PC-3 (cell line): ENCODE measurements at regions not wholly inside any gene's neighbourhood (a gene's known extent, or its start where the extent isn't known, plus 50 kb on each side); places are given as distances from the start of the nearest gene placed in this dataset.

Source experiments
- ATAC-seq: fragments of 200-7000 bp; cut with Tn5 transposase; 2 replicates; pipeline ENCODE4 v1.9.1; 2020; ENCODE audit warnings: mild to moderate bottlenecking, moderate library complexity
- BruUV-seq: library from RNA; stranded (reverse); fragments of 400-500 nt; replicated peaks from 2 replicates; lab custom pipeline; 2021; lab: Mats Ljungman, UMichigan
- CTCF ChIA-PET: fragments of 300-600 bp; sonication (Branson Sonifier 250); formaldehyde crosslinking; loops from one replicate; lab custom pipeline; 2022; ENCODE audit warnings: antibody characterized with exemption; lab: Charles Lee
- POLR2A ChIA-PET: fragments of 300-600 bp; sonication (Branson Sonifier 250); formaldehyde crosslinking; loops from one replicate; lab custom pipeline; 2022; ENCODE audit warnings: antibody characterized with exemption; ENCODE audit not compliant: unreplicated experiment; lab: Charles Lee
- DNase-seq: peaks from one replicate; pipeline ENCODE4 v3.0.0-alpha.2; 2015
- H2AFZ ChIP-seq: fragments of 300-600 bp; sonication (generic); 2 replicates; pipeline ENCODE4 v1.6.0; 2016; ENCODE audit warnings: antibody characterized with exemption, low read length
- H3F3A ChIP-seq: fragments of 300-600 bp; sonication (generic); one replicate; pipeline ENCODE4 v1.6.0; 2017; ENCODE audit warnings: antibody characterized with exemption, low read length, control low read depth, mild to moderate bottlenecking; ENCODE audit not compliant: unreplicated experiment
- H3K27ac ChIP-seq: fragments of 300-600 bp; sonication (generic); 2 replicates; pipeline ENCODE4 v1.5.1; 2016; ENCODE audit warnings: mild to moderate bottlenecking, low read length
- H3K27me3 ChIP-seq: fragments of 300-600 bp; sonication (generic); 2 replicates; pipeline ENCODE4 v1.6.1; 2016; ENCODE audit warnings: low read length, mixed read lengths
- H3K36me3 ChIP-seq: fragments of 300-600 bp; sonication (generic); 2 replicates; pipeline ENCODE4 v1.6.1; 2016; ENCODE audit warnings: low read depth, mixed run types, low read length, mixed read lengths
- H3K4me1 ChIP-seq: fragments of 300-600 bp; sonication (generic); 2 replicates; pipeline ENCODE4 v1.5.1; 2016; ENCODE audit warnings: low read length; ENCODE audit not compliant: insufficient read depth
- H3K4me2 ChIP-seq: fragments of 300-600 bp; sonication (generic); 2 replicates; pipeline ENCODE4 v1.6.0; 2016; ENCODE audit warnings: low read length
- H3K4me3 ChIP-seq: fragments of 300-600 bp; sonication (generic); 2 replicates; pipeline ENCODE4 v1.5.1; 2016; ENCODE audit warnings: mild to moderate bottlenecking, low read length, mixed read lengths
- H3K79me2 ChIP-seq: fragments of 300-600 bp; sonication (generic); 2 replicates; pipeline ENCODE4 v1.6.1; 2017; ENCODE audit warnings: low read length, mixed read lengths
- H3K9ac ChIP-seq: fragments of 300-600 bp; sonication (generic); 2 replicates; pipeline ENCODE4 v1.6.0; 2016; ENCODE audit warnings: mild to moderate bottlenecking, low read length
- H3K9me2 ChIP-seq: fragments of 300-600 bp; sonication (generic); replicated peaks from 2 replicates; pipeline ENCODE4 v1.6.1; 2016; ENCODE audit warnings: mixed run types, low read length, mixed read lengths
- H3K9me3 ChIP-seq: fragments of 300-600 bp; sonication (generic); 2 replicates; pipeline ENCODE4 v1.6.1; 2016; ENCODE audit warnings: low read length, mixed read lengths
- H4K20me1 ChIP-seq: fragments of 300-600 bp; sonication (generic); 2 replicates; pipeline ENCODE4 v1.6.1; 2016; ENCODE audit warnings: low read length, mixed read lengths
- EZH2 ChIP-seq: fragments of 300-600 bp; sonication (generic); IDR thresholded peaks from one replicate; pipeline ENCODE4 v1.6.1; 2017; ENCODE audit warnings: antibody characterized with exemption, mild to moderate bottlenecking, low read length; ENCODE audit not compliant: unreplicated experiment
- EZH2phosphoT487 ChIP-seq: fragments of 300-600 bp; sonication (generic); IDR thresholded peaks from 2 replicates; pipeline ENCODE4 v1.6.1; 2018; ENCODE audit warnings: mild to moderate bottlenecking, antibody characterized with exemption, low read length, borderline replicate concordance
- intact Hi-C: fragments of 100-400 bp; cut with micrococcal nuclease; formaldehyde crosslinking; loops from 2 replicates; pipeline ENCODE4 v1.9.0; 2023
- TF ChIP-seq, protein P1 (sequence below): fragments of 300-600 bp; sonication (generic); conservative IDR thresholded peaks from 2 replicates; pipeline ENCODE4 v1.5.1; 2017; ENCODE audit warnings: antibody characterized with exemption, low read depth, mild to moderate bottlenecking, low read length

DNA sequence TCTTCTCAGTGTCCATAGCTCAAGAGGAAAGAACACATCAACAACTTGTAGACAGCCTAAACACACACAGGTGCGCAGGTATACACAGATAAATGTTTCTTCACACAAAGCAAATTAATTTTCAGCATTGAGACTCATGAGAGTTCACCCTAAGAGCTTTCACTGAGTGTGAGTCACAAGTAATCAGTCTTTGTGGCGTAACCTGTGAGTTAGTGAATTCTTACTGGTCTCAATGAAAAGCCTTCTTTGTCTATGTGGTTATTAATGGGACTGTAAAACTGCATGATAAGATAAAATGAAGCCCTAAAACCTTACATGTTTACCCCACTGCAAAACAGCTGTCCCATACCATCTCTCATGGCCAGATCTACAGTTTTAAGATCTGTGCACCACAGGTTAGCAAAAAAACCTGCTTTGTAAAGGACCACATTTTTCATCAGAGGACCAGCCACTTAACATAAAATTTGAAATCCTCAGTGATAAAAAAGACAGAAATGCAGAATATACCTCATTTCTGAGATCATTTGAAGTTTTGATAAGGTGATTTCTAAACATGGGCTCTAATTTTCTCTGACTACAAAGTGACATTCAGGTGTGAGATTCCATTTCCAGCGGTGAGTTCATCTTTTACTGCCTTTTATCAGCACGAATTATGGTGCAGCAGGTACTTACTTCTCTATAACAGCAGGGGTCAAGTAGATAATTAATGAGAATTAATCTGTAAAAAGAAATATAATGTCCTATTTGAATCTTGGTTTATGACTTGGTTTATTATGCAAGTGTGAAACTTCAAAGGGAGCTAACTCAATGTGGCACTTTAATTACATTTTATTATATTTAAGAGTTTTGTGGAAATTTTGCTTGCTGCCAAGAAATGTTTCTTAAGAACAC lies 335.7 kb upstream of the PIK3R1 start:
- H3K4me3 ChIP-seq = no peak overlapping the region
- no peak overlapping the region for H3K27ac ChIP-seq
- no peaks in the 10 kb centered on the region for H3K36me3 ChIP-seq
- ChIA-PET CTCF (no interaction called here), POLR2A (no interaction called here)
- H3K9me3 ChIP-seq = no peaks in the 10 kb centered on the region
- intact Hi-C loops = no loop called here
- H3K27me3 ChIP-seq = no peaks in the 10 kb centered on the region
- H4K20me1 ChIP-seq = no peaks in the 10 kb centered on the region
- ATAC-seq (no peak), DNase-seq (no peak)
- H3K4me2 ChIP-seq = no peak overlapping the region
- TF ChIP-seq EZH2phosphoT487 = no peak
- TF ChIP-seq, protein P1, sequence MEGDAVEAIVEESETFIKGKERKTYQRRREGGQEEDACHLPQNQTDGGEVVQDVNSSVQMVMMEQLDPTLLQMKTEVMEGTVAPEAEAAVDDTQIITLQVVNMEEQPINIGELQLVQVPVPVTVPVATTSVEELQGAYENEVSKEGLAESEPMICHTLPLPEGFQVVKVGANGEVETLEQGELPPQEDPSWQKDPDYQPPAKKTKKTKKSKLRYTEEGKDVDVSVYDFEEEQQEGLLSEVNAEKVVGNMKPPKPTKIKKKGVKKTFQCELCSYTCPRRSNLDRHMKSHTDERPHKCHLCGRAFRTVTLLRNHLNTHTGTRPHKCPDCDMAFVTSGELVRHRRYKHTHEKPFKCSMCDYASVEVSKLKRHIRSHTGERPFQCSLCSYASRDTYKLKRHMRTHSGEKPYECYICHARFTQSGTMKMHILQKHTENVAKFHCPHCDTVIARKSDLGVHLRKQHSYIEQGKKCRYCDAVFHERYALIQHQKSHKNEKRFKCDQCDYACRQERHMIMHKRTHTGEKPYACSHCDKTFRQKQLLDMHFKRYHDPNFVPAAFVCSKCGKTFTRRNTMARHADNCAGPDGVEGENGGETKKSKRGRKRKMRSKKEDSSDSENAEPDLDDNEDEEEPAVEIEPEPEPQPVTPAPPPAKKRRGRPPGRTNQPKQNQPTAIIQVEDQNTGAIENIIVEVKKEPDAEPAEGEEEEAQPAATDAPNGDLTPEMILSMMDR = no peak
- no peak for TF ChIP-seq EZH2
- BruUV-seq = no TSS peak
- no peaks in the 10 kb centered on the region for H3K79me2 ChIP-seq
- H2AFZ ChIP-seq = no peak overlapping the region
- no peaks in the 10 kb centered on the region for H3K9me2 ChIP-seq
- no peak overlapping the region for H3K9ac ChIP-seq
- no peaks in the 10 kb centered on the region for H3K4me1 ChIP-seq
- no peaks in the 10 kb centered on the region for H3F3A ChIP-seq

DNA sequence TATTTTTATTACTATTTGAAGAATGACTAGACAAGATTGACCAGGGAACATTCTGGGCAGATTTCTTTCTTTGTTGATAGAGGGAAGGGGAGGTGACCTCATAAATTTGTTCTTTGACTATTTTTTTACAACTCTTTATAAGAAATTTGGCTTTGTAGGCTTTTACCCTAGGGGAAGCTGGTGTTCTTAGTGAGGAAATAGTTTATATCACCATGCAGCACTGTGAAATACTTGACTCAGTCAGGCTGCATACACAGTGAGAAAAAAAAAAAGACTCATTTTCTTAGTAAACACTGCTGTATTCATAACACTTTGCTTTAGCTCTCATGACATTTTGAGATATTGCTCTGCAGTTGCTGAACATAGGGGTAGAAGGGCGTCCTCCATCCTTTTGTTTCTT lies 336.6 kb upstream of the PIK3R1 start:
- H4K20me1 ChIP-seq = no peaks in the 10 kb centered on the region
- no peaks in the 10 kb centered on the region for H3F3A ChIP-seq
- no peak for DNase-seq
- no peak for ATAC-seq
- intact Hi-C loops = no loop called here
- no peak for TF ChIP-seq EZH2phosphoT487
- TF ChIP-seq EZH2 = no peak
- TF ChIP-seq, protein P1 = no peak
- no peak overlapping the region for H3K27ac ChIP-seq
- no peaks in the 10 kb centered on the region for H3K79me2 ChIP-seq
- ChIA-PET POLR2A (no interaction called here), CTCF (no interaction called here)
- H3K4me3 ChIP-seq = no peak overlapping the region
- no peak overlapping the region for H3K4me2 ChIP-seq
- H3K4me1 ChIP-seq = no peaks in the 10 kb centered on the region
- H3K9me3 ChIP-seq = no peaks in the 10 kb centered on the region
- no peaks in the 10 kb centered on the region for H3K36me3 ChIP-seq
- no peaks in the 10 kb centered on the region for H3K9me2 ChIP-seq
- no peaks in the 10 kb centered on the region for H3K27me3 ChIP-seq
- no peak overlapping the region for H2AFZ ChIP-seq
- H3K9ac ChIP-seq = no peak overlapping the region
- BruUV-seq = no TSS peak

DNA sequence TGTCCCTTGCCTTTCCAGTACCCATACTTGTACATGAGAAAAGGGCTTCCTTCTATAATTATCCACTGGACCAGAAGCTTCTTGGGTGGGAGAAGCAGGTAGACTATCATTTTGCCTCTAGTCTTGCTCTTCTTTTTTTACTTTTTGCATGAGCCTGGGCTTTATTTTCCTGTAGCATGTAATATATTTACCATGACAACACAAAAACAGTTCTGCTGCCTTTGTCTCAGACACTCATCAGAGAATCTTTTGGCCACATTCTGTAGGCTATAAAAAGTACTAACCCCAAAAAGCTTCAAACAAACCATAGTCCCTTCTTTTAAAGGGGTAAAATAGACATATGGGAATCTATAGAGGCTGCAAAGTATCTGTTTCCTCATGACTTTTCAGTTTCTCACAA lies 339.2 kb upstream of the PIK3R1 start:
- Histone ChIP-seq H3K36me3 (no peaks in the 10 kb centered on the region), H3K27ac (no peak overlapping the region), H4K20me1 (no peaks in the 10 kb centered on the region), H3F3A (no peaks in the 10 kb centered on the region), H3K9ac (no peak overlapping the region), H3K9me2 (no peaks in the 10 kb centered on the region), H3K4me3 (no peak overlapping the region), H3K79me2 (no peaks in the 10 kb centered on the region), H2AFZ (no peak overlapping the region), H3K4me2 (no peak overlapping the region), H3K4me1 (no peaks in the 10 kb centered on the region), H3K9me3 (no peaks in the 10 kb centered on the region), H3K27me3 (no peaks in the 10 kb centered on the region)
- CTCF ChIA-PET = no interaction called here
- POLR2A ChIA-PET = no interaction called here
- no peak for TF ChIP-seq EZH2
- TF ChIP-seq EZH2phosphoT487 = no peak
- TF ChIP-seq, protein P1 = no peak
- DNase-seq (no peak), ATAC-seq (no peak)
- intact Hi-C loops = no loop called here
- no TSS peak for BruUV-seq
